ENCODE measurements at regions not wholly inside any gene's neighbourhood (a gene's known extent, or its start where the extent isn't known, plus 50 kb on each side); places are given as distances from the start of the nearest gene placed in this dataset.
A peak's percentile ranks its signal among the peaks of the same experiment; 100 is the strongest.

- no peak overlapping the region for H3K4me3 ChIP-seq (ENCODE audit: low read depth in 1 of 3, low read length in 3 of 3)
- WGBS, 3 donors: 77 to 79% (median 78%) methylated on average over 6 of the region's 6 CpGs
- H3K4me1 ChIP-seq (ENCODE audit: control insufficient read depth in 3 of 3, insufficient read depth in 2 of 3, low read depth in 1 of 3, low read length in 2 of 3): peaks cover 0 to 21% (median 5%) of the 10 kb centered on the region in 3 donors
- no peak overlapping the region for H3K27ac ChIP-seq (ENCODE audit: low read depth in 1 of 3, low read length in 2 of 3)
- no peaks in the 10 kb centered on the region for H3K9me3 ChIP-seq (ENCODE audit: control insufficient read depth in 2 of 2, insufficient read depth in 1 of 2, low read depth in 1 of 2, low read length in 1 of 2)
- DNase-seq: no peak
- H3K36me3 ChIP-seq (ENCODE audit: control insufficient read depth in 3 of 3, insufficient read depth in 2 of 3, low read depth in 1 of 3, low read length in 3 of 3): no peaks in the 10 kb centered on the region
- H3K27me3 ChIP-seq (ENCODE audit: control insufficient read depth in 3 of 3, insufficient read depth in 3 of 3, low read length in 3 of 3): no peaks in the 10 kb centered on the region
- no peak for FAIRE-seq
Observed at GRCh38 chr6:6975459-6976111, 132.2 kb upstream of the RREB1 start.

- Histone ChIP-seq H3K36me3 (ENCODE audit: control insufficient read depth in 3 of 3, insufficient read depth in 2 of 3, low read depth in 1 of 3, low read length in 3 of 3) (no peaks in the 10 kb centered on the region), H3K27me3 (ENCODE audit: control insufficient read depth in 3 of 3, insufficient read depth in 3 of 3, low read length in 3 of 3) (no peaks in the 10 kb centered on the region), H3K4me3 (ENCODE audit: low read depth in 1 of 3, low read length in 3 of 3) (no peak overlapping the region), H3K9me3 (ENCODE audit: control insufficient read depth in 2 of 2, insufficient read depth in 1 of 2, low read depth in 1 of 2, low read length in 1 of 2) (no peaks in the 10 kb centered on the region), H3K4me1 (ENCODE audit: control insufficient read depth in 3 of 3, insufficient read depth in 2 of 3, low read depth in 1 of 3, low read length in 2 of 3) (peaks cover 0 to 15% (median 5%) of the 10 kb centered on the region in 3 donors), H3K27ac (ENCODE audit: low read depth in 1 of 3, low read length in 2 of 3) (no peak overlapping the region)
- DNase-seq (no peak), FAIRE-seq (no peak)
- 78 to 85% (median 83%) methylated on average over 4 of the region's 4 CpGs for WGBS, 3 donors
Observed at GRCh38 chr6:6976193-6976592, 131.6 kb upstream of the RREB1 start.

- Histone ChIP-seq H3K27ac (ENCODE audit: low read depth in 1 of 3, low read length in 2 of 3) (no peak overlapping the region), H3K4me3 (ENCODE audit: low read depth in 1 of 3, low read length in 3 of 3) (no peak overlapping the region), H3K9me3 (ENCODE audit: control insufficient read depth in 2 of 2, insufficient read depth in 1 of 2, low read depth in 1 of 2, low read length in 1 of 2) (no peaks in the 10 kb centered on the region), H3K27me3 (ENCODE audit: control insufficient read depth in 3 of 3, insufficient read depth in 3 of 3, low read length in 3 of 3) (no peaks in the 10 kb centered on the region), H3K36me3 (ENCODE audit: control insufficient read depth in 3 of 3, insufficient read depth in 2 of 3, low read depth in 1 of 3, low read length in 3 of 3) (no peaks in the 10 kb centered on the region), H3K4me1 (ENCODE audit: control insufficient read depth in 3 of 3, insufficient read depth in 2 of 3, low read depth in 1 of 3, low read length in 2 of 3) (no peaks in the 10 kb centered on the region)
- DNase-seq: no peak
- no peak for FAIRE-seq
- WGBS, 3 donors: 49 to 72% (median 71%) methylated on average over 5 of the region's 5 CpGs
Observed at GRCh38 chr6:6978731-6979130, 129.0 kb upstream of the RREB1 start.

GRCh38 chr6:6980999-6981597 is 126.7 kb upstream of the RREB1 start:
- FAIRE-seq (no peak), DNase-seq (no peak)
- no peak overlapping the region for H3K4me3 ChIP-seq (ENCODE audit: low read depth in 1 of 3, low read length in 3 of 3)
- no peak overlapping the region for H3K27ac ChIP-seq (ENCODE audit: low read depth in 1 of 3, low read length in 2 of 3)
- no peaks in the 10 kb centered on the region for H3K36me3 ChIP-seq (ENCODE audit: control insufficient read depth in 3 of 3, insufficient read depth in 2 of 3, low read depth in 1 of 3, low read length in 3 of 3)
- WGBS, 3 donors: 81 to 90% (median 85%) methylated on average over 14 of the region's 14 CpGs
- peaks cover 0 to 10% (median 0%) of the 10 kb centered on the region in 3 donors for H3K4me1 ChIP-seq (ENCODE audit: control insufficient read depth in 3 of 3, insufficient read depth in 2 of 3, low read depth in 1 of 3, low read length in 2 of 3)
- H3K27me3 ChIP-seq (ENCODE audit: control insufficient read depth in 3 of 3, insufficient read depth in 3 of 3, low read length in 3 of 3): no peaks in the 10 kb centered on the region
- H3K9me3 ChIP-seq (ENCODE audit: control insufficient read depth in 2 of 2, insufficient read depth in 1 of 2, low read depth in 1 of 2, low read length in 1 of 2): no peaks in the 10 kb centered on the region

GRCh38 chr6:6981681-6982322 is 126.0 kb upstream of the RREB1 start:
- Histone ChIP-seq H3K9me3 (ENCODE audit: control insufficient read depth in 2 of 2, insufficient read depth in 1 of 2, low read depth in 1 of 2, low read length in 1 of 2) (no peaks in the 10 kb centered on the region), H3K27me3 (ENCODE audit: control insufficient read depth in 3 of 3, insufficient read depth in 3 of 3, low read length in 3 of 3) (no peaks in the 10 kb centered on the region)
- FAIRE-seq: no peak

GRCh38 chr6:6982663-6983062 is 125.1 kb upstream of the RREB1 start:
- Histone ChIP-seq H3K27ac (ENCODE audit: low read depth in 1 of 3, low read length in 2 of 3) (no peak overlapping the region), H3K9me3 (ENCODE audit: control insufficient read depth in 2 of 2, insufficient read depth in 1 of 2, low read depth in 1 of 2, low read length in 1 of 2) (no peaks in the 10 kb centered on the region), H3K4me3 (ENCODE audit: low read depth in 1 of 3, low read length in 3 of 3) (no peak overlapping the region), H3K4me1 (ENCODE audit: control insufficient read depth in 3 of 3, insufficient read depth in 2 of 3, low read depth in 1 of 3, low read length in 2 of 3) (peaks cover 0 to 10% (median 0%) of the 10 kb centered on the region in 3 donors), H3K36me3 (ENCODE audit: control insufficient read depth in 3 of 3, insufficient read depth in 2 of 3, low read depth in 1 of 3, low read length in 3 of 3) (no peaks in the 10 kb centered on the region), H3K27me3 (ENCODE audit: control insufficient read depth in 3 of 3, insufficient read depth in 3 of 3, low read length in 3 of 3) (no peaks in the 10 kb centered on the region)
- WGBS, 3 donors: 79 to 85% (median 83%) methylated on average over 6 of the region's 6 CpGs
- FAIRE-seq (no peak), DNase-seq (no peak)

More at GRCh38 chr6:6981681-6982322, 126.0 kb upstream of the RREB1 start:
- 67 to 81% (median 70%) methylated on average over 4 of the region's 4 CpGs for WGBS, 3 donors
- no peaks in the 10 kb centered on the region for H3K36me3 ChIP-seq (ENCODE audit: control insufficient read depth in 3 of 3, insufficient read depth in 2 of 3, low read depth in 1 of 3, low read length in 3 of 3)
- no peak overlapping the region for H3K27ac ChIP-seq (ENCODE audit: low read depth in 1 of 3, low read length in 2 of 3)
- peaks cover 0 to 10% (median 0%) of the 10 kb centered on the region in 3 donors for H3K4me1 ChIP-seq (ENCODE audit: control insufficient read depth in 3 of 3, insufficient read depth in 2 of 3, low read depth in 1 of 3, low read length in 2 of 3)
- no peak overlapping the region for H3K4me3 ChIP-seq (ENCODE audit: low read depth in 1 of 3, low read length in 3 of 3)
- DNase-seq: peak in 1 of 2 donors; percentile 67

- Histone ChIP-seq H3K9me3 (ENCODE audit: control insufficient read depth in 2 of 2, insufficient read depth in 1 of 2, low read depth in 1 of 2, low read length in 1 of 2) (no peaks in the 10 kb centered on the region), H3K4me3 (ENCODE audit: low read depth in 1 of 3, low read length in 3 of 3) (no peak overlapping the region), H3K27me3 (ENCODE audit: control insufficient read depth in 3 of 3, insufficient read depth in 3 of 3, low read length in 3 of 3) (no peaks in the 10 kb centered on the region), H3K36me3 (ENCODE audit: control insufficient read depth in 3 of 3, insufficient read depth in 2 of 3, low read depth in 1 of 3, low read length in 3 of 3) (no peaks in the 10 kb centered on the region), H3K4me1 (ENCODE audit: control insufficient read depth in 3 of 3, insufficient read depth in 2 of 3, low read depth in 1 of 3, low read length in 2 of 3) (peaks cover 0 to 10% (median 0%) of the 10 kb centered on the region in 3 donors), H3K27ac (ENCODE audit: low read depth in 1 of 3, low read length in 2 of 3) (no peak overlapping the region)
- no peak for FAIRE-seq
- 56 to 70% (median 61%) methylated on average over 13 of the region's 13 CpGs for WGBS, 3 donors
- peak; percentile 62 to 76 for DNase-seq
Observed at GRCh38 chr6:6984585-6985366, 123.0 kb upstream of the RREB1 start.

GRCh38 chr6:6986344-6986743 is 121.4 kb upstream of the RREB1 start:
- H3K9me3 ChIP-seq (ENCODE audit: control insufficient read depth in 2 of 2, insufficient read depth in 1 of 2, low read depth in 1 of 2, low read length in 1 of 2): no peaks in the 10 kb centered on the region
- H3K27ac ChIP-seq (ENCODE audit: low read depth in 1 of 3, low read length in 2 of 3): no peak overlapping the region
- H3K36me3 ChIP-seq (ENCODE audit: control insufficient read depth in 3 of 3, insufficient read depth in 2 of 3, low read depth in 1 of 3, low read length in 3 of 3): no peaks in the 10 kb centered on the region
- 88 to 94% (median 90%) methylated on average over 1 of the region's 1 CpG for WGBS, 3 donors
- no peak for FAIRE-seq
- DNase-seq: no peak
- H3K4me3 ChIP-seq (ENCODE audit: low read depth in 1 of 3, low read length in 3 of 3): no peak overlapping the region
- peaks cover 0 to 10% (median 0%) of the 10 kb centered on the region in 3 donors for H3K4me1 ChIP-seq (ENCODE audit: control insufficient read depth in 3 of 3, insufficient read depth in 2 of 3, low read depth in 1 of 3, low read length in 2 of 3)
- H3K27me3 ChIP-seq (ENCODE audit: control insufficient read depth in 3 of 3, insufficient read depth in 3 of 3, low read length in 3 of 3): no peaks in the 10 kb centered on the region

Data from small intestine (tissue), 7 donors.